SJSA1 (cell line): ENCODE measurements at regions not wholly inside any gene's neighbourhood (a gene's known extent, or its start where the extent isn't known, plus 50 kb on each side); places are given as distances from the start of the nearest gene placed in this dataset.

Source experiments
- DNase-seq, 2 experiments: peaks; one replicate each; pipeline ENCODE4 v3.0.0-alpha.2; 2015 to 2020; ENCODE audit warnings: low spot score in 2 of 2, low read depth in 1 of 2
- H3K27ac ChIP-seq: fragments of 250-450 bp; sonication (Bioruptor Pico); 2 replicates; pipeline ENCODE4 v1.5.1; 2020; ENCODE audit warnings: mild to moderate bottlenecking, moderate library complexity
- H3K27me3 ChIP-seq: fragments of 250-450 bp; sonication (Bioruptor Pico); replicated peaks from 2 replicates; pipeline ENCODE4 v1.5.1; 2020; ENCODE audit warnings: mild to moderate bottlenecking, moderate library complexity
- H3K36me3 ChIP-seq: fragments of 250-450 bp; sonication (Bioruptor Pico); 2 replicates; pipeline ENCODE4 v1.5.1; 2020; ENCODE audit warnings: mild to moderate bottlenecking
- H3K4me1 ChIP-seq: fragments of 250-450 bp; sonication (Bioruptor Pico); replicated peaks from 2 replicates; pipeline ENCODE4 v1.6.1; 2021; ENCODE audit warnings: mild to moderate bottlenecking
- H3K4me3 ChIP-seq: fragments of 250-450 bp; sonication (Bioruptor Pico); 2 replicates; pipeline ENCODE4 v1.5.1; 2020; ENCODE audit warnings: mild to moderate bottlenecking
- H3K9me3 ChIP-seq: fragments of 250-450 bp; sonication (Bioruptor Pico); replicated peaks from 2 replicates; pipeline ENCODE4 v1.5.1; 2020; ENCODE audit warnings: mild to moderate bottlenecking

DNA sequence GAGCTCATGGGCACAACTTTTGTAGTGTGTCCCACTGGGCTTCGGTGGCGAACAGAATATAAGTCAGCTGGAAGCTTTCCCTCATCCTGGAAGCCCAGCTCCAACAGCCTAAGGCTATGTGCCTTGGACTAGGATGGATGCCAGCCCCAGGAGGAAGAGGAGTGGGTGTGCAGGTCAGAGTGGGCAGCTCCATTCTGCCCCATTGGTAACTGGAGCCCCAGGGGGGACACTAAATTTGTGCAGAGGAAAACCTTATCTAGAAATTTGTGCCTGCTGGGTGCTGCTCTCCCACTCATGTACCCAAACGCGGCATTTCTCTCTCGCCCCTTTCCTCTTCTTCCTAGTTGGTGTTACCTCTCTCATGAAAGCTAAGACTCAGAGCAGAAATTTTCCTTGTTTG lies 253.9 kb upstream of the MAN1A1 start:
- H3K27ac ChIP-seq: no peak overlapping the region

DNA sequence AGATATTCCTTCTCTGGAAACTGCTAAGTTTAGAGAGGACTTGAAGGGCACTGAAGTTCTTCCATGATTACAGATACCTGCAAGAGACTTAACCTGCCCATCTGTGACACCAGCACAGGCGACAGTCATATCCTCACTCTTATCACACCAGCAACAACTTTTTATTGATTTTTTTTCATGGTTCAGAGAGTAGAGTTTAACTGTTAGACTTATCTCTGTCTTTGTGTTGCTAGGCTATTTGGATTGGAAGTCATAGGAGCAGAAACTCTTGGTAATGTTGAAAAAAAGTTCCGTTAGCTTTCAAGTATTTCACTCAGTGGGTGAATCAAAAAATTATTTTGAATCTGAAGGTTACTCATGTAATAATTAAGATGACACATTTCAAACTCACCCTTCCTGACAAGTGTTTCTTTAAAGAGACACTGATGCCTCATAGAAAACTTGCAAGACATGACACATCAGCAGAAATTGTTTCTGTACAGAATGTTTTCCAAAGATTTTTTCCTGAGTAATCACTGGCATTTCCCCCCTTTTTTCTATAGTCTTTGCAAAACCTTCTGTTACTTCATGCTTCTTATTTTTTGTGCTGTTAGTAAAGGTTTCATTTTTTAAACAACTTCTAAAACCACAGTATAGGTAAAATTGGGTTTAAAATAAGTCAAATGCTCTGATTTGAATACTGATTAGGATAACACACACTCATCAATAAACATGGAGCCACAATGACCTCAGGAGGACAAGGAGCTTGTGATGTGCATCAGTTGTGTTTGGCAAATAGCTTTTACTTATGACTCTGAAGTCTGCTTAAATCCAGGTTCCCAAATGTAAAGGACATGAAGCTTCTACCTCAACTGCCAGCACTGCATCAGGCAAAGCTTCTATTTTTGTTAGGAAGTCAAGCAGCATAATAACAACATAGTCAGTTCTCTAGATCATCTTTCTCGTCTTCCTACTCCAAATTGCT lies 252.9 kb upstream of the MAN1A1 start:
- H3K27ac ChIP-seq: peak overlapping the region; percentile 50
- no peaks in the 10 kb centered on the region for H3K36me3 ChIP-seq
- H3K9me3 ChIP-seq: no peaks in the 10 kb centered on the region; the same call in 1 of the 2 replicates
- H3K4me1 ChIP-seq: peaks cover 12% of the 10 kb centered on the region
- H3K4me3 ChIP-seq: no peak overlapping the region
- DNase-seq: peak in 1 of 2 experiments; percentile 4
- H3K27me3 ChIP-seq: no peaks in the 10 kb centered on the region

More for the DNA sequence above, 253.9 kb upstream of the MAN1A1 start:
- no peaks in the 10 kb centered on the region for H3K27me3 ChIP-seq
- no peak overlapping the region for H3K4me3 ChIP-seq
- H3K36me3 ChIP-seq: no peaks in the 10 kb centered on the region
- DNase-seq: no peak
- peaks cover 12% of the 10 kb centered on the region for H3K4me1 ChIP-seq
- no peaks in the 10 kb centered on the region; the same call in 1 of the 2 replicates for H3K9me3 ChIP-seq

DNA sequence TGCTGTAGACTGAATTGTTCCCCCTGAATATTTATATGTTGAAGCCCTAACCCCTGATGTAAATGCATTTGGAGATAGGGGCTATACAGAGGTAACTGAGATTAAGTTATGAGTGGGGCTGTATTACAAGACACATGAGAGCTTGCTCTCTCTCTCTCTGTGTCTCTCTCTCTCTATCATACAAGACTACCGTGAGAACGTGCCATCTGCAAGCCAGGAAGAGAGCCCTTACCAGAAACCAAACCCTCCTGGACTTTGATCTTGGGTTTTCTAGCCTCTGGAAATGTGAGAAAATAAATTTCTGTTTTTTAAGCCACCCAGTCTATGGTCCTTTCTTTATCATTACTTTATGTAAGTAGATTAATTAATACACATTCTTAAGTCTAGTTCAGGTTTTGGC lies 249.3 kb upstream of the MAN1A1 start:
- Histone ChIP-seq H3K9me3 (no peaks in the 10 kb centered on the region), H3K4me1 (peaks cover 12% of the 10 kb centered on the region), H3K27me3 (no peaks in the 10 kb centered on the region), H3K36me3 (no peaks in the 10 kb centered on the region), H3K4me3 (no peak overlapping the region), H3K27ac (no peak overlapping the region)
- DNase-seq: no peak

DNA sequence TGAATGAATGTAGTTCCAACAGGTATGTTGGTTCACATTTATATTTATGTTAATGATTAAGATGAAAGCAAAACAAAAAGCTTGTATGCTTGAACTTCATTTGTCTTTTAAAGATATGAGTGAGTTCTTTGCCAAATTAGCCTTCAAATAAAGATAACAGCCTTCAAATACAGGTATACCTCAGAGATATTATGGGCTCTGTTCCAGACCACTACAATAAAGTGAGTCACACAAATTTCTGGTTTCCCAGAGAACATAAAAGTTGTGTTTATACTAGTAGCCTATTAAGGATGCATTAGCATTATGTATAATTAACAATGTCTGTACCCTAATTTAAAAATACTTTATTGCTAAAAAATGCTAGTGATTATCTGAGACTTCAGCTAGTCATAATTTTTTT lies 245.3 kb upstream of the MAN1A1 start:
- no peaks in the 10 kb centered on the region for H3K27me3 ChIP-seq
- H3K9me3 ChIP-seq: no peaks in the 10 kb centered on the region
- no peaks in the 10 kb centered on the region for H3K36me3 ChIP-seq
- DNase-seq: no peak
- H3K4me1 ChIP-seq: no peaks in the 10 kb centered on the region
- H3K4me3 ChIP-seq: no peak overlapping the region
- H3K27ac ChIP-seq: no peak overlapping the region

DNA sequence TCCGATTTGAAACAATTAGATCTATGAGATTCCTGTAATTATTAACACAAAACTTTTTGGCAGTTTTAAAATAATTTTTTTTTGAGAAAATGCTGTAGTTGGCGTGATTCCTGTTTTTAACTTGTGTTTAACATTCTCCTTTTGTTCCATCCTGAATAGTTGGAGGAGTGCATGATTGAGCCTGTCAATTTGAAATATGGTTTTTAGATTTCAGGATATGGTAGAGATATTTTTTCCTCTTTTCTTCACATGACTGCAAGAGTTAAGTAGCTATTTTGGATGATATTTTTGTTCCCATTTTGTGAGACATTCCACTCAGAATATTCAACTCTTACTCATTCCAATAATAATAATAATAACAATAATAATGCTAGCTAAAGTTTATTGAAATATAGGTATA lies 241.7 kb upstream of the MAN1A1 start:
- no peak overlapping the region for H3K27ac ChIP-seq
- H3K4me3 ChIP-seq: no peak overlapping the region
- H3K27me3 ChIP-seq: no peaks in the 10 kb centered on the region
- H3K9me3 ChIP-seq: no peaks in the 10 kb centered on the region
- no peaks in the 10 kb centered on the region for H3K36me3 ChIP-seq
- no peak for DNase-seq
- no peaks in the 10 kb centered on the region for H3K4me1 ChIP-seq

DNA sequence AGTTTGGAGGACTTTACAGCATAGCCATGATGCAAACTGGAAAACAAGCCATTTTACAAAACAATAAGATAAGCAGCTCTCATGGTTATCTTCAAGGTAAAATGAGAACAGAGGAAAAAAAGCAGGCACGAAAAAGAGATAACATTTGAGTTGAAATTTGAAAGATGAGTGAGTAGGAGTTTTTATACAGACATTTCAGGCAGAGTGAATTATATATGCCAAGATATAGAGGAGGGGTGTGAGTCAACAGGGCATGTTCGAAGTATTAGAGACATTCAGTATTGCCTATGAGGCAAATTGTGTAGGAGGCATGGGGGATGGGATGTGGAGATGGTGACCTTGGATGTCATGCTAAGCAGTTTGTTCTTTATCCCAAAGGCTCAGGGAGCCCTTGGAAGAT lies 240.5 kb upstream of the MAN1A1 start:
- H3K27ac ChIP-seq: no peak overlapping the region
- no peaks in the 10 kb centered on the region for H3K4me1 ChIP-seq
- H3K36me3 ChIP-seq: no peaks in the 10 kb centered on the region
- H3K4me3 ChIP-seq: no peak overlapping the region
- H3K9me3 ChIP-seq: no peaks in the 10 kb centered on the region
- DNase-seq: no peak
- no peaks in the 10 kb centered on the region for H3K27me3 ChIP-seq

DNA sequence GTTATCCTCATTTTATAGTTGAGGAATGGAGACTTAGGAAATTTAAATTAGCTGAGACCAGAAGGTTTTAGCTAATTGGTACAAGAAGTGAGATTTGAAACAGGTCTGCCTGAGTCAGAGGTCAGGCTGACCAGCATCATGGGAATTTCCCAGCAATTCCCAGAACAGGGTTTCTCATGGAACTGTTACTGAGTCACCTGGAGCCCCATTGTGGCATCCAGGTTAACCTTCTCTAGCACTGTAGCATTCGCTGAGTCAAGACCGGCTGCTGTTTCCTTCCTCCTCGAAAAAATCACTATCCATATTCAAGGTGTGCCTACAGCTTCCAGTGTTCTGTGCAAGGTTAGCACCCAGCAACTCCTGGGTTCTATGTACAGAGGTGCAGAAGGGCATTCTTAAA lies 238.0 kb upstream of the MAN1A1 start:
- Histone ChIP-seq H3K4me3 (no peak overlapping the region), H3K27ac (no peak overlapping the region), H3K4me1 (no peaks in the 10 kb centered on the region), H3K36me3 (no peaks in the 10 kb centered on the region), H3K27me3 (no peaks in the 10 kb centered on the region), H3K9me3 (no peaks in the 10 kb centered on the region)
- DNase-seq: no peak

DNA sequence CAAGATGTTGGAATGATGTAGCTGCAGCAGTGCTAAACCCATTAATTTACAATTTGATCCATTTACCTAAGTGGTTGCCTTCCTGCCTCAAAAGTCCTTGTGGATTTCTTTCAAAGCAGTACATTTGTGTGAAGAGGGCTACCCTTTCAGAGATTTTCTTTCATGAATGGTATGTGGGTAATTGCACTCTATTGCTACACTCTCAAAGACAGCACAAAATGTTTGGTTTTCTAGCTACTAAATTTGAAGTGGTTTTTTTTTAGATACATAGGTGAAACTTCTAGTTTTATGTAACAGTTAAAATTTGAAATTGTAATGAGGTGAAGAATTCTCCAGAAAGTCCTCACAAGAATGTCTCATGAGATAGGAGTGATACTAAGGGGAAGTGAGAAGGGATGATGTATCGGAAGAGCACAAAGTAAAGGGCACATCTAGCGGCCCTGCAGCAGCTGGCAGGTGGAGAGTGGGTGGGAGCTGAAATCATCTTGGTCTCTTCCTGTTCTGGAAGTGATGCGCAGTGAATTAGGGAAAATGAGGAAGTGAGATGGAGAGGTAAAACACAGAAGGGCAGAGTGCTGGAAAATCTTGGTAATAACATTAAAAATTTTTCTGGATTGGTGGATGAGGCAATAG lies 236.8 kb upstream of the MAN1A1 start:
- no peak for DNase-seq
- Histone ChIP-seq H3K4me1 (no peaks in the 10 kb centered on the region), H3K27ac (no peak overlapping the region), H3K9me3 (no peaks in the 10 kb centered on the region), H3K36me3 (no peaks in the 10 kb centered on the region), H3K27me3 (no peaks in the 10 kb centered on the region), H3K4me3 (no peak overlapping the region)

DNA sequence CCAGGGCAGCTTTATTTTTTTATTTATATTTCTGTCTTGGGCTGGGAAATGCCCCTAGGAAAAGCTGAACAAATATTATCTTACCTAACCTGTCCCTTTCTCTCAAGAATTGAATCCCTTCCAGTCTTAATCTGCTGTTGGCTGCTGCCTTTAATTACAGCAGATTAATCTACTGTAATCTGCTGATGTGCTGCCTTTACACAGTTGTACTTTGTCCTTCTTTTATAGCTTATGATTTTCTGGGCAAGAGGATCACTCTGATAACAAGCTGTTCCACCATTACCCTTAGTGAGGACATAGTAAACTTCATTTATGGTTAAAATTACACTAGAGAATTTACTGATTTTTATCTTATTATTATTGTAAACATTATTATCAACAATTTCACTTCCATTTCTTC lies 234.5 kb upstream of the MAN1A1 start:
- no peak for DNase-seq
- no peaks in the 10 kb centered on the region for H3K4me1 ChIP-seq
- H3K27me3 ChIP-seq: no peaks in the 10 kb centered on the region
- H3K36me3 ChIP-seq: no peaks in the 10 kb centered on the region
- H3K9me3 ChIP-seq: 0 out of 2 replicates have a peak, but pooled peaks cover 3% of the 10 kb centered on the region
- H3K27ac ChIP-seq: no peak overlapping the region
- H3K4me3 ChIP-seq: no peak overlapping the region

DNA sequence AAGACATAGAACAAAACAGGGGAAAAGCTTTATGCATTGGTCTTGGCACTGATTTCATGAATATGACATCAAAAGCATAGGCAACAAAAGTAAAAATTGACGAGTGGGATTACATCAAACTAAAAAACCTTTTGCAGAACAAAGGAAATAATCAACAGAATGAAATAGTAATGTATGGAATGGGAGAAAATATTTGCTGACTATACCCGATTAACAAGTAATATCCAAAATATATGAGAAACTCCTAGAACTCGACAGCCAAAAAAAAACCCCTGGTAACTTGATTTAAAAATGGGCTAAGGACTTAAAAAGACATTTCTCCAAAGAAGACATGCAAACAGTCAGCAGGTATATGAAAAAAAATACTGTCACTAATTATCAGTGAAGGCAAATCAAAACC lies 231.7 kb upstream of the MAN1A1 start:
- no peaks in the 10 kb centered on the region for H3K4me1 ChIP-seq
- H3K36me3 ChIP-seq: no peaks in the 10 kb centered on the region
- no peak for DNase-seq
- H3K9me3 ChIP-seq: 0 out of 2 replicates have a peak, but pooled peaks cover 3% of the 10 kb centered on the region
- no peak overlapping the region for H3K27ac ChIP-seq
- H3K4me3 ChIP-seq: no peak overlapping the region
- no peaks in the 10 kb centered on the region for H3K27me3 ChIP-seq

DNA sequence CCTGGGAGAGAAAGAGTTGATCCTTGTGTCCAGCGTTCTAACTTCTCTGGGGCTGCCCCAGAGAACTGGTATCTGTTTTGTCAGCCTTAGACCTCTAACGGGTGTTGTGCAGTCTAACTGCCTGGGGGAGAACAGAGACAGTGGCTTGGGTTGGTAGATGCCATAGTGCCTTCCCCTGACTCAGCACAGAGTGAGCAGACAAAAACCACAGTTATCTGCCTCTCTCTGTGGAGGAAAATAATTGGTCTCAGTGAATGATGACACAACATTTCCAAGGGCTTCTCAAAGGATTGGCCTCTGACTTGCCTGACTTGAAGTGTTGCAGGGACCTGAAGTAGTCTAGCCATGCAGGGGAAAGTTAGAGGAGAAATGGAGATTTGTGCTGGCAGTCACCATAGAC lies 226.2 kb upstream of the MAN1A1 start:
- no peak overlapping the region for H3K4me3 ChIP-seq
- DNase-seq: no peak
- no peak overlapping the region for H3K27ac ChIP-seq

DNA sequence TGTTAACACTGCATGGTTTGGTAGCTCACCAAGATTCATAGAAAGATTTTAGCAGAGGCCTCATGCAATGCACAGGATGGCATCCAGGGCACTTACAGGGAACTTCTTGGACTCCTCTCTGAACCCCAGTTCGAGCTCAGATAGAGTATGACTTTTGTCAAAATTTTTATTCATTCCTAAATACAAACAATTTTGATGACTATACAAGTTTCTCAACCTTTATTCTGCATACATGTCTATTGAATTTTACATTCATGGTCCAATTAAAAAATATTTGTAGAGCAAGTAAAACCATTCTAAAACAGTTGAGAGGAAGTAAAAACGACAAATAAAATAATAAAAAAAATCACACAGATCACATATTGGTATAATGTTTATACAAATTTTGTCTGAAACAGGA lies 219.0 kb upstream of the MAN1A1 start:
- H3K27me3 ChIP-seq: no peaks in the 10 kb centered on the region
- no peaks in the 10 kb centered on the region for H3K9me3 ChIP-seq
- no peak for DNase-seq
- no peak overlapping the region for H3K4me3 ChIP-seq
- no peak overlapping the region for H3K27ac ChIP-seq
- no peaks in the 10 kb centered on the region for H3K36me3 ChIP-seq
- H3K4me1 ChIP-seq: no peaks in the 10 kb centered on the region

More for the DNA sequence above, 226.2 kb upstream of the MAN1A1 start:
- Histone ChIP-seq H3K27me3 (no peaks in the 10 kb centered on the region), H3K36me3 (no peaks in the 10 kb centered on the region), H3K9me3 (0 out of 2 replicates have a peak, but pooled peaks cover 3% of the 10 kb centered on the region), H3K4me1 (no peaks in the 10 kb centered on the region)

DNA sequence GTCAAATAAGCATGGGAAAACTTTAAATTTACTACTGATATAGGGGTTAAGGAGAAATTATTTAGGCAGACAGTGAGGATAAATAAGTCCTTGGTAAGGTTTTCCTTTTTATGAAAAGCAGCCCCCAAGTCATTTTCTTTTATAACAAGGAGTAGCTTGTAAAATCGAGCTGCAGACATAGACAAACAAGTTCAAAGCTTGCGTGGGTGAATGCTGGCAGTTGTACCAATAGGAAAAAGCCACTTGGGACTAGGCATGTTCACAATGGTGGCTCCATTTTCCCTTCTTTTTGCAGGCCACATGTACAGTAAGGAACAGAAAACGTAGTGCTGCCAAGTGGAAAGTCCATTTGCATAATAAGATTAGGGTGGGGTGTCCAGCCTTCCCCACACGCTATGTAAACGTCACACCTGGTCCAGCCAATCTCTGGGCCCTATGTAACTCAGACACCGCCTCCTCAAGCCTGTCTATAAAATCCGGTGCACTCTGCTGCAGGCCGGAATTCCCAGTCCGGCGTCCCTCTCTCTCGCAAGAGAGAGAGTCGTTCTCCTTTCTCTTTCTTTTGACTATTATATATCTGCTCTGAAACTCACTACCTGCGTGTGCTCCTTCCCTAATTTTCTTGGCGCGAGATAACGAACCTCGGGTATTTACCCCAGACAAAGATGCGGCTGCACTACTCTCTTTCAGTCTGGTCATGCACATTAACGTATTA lies 217.1 kb upstream of the MAN1A1 start:
- H3K9me3 ChIP-seq: no peaks in the 10 kb centered on the region
- no peak overlapping the region for H3K27ac ChIP-seq
- no peaks in the 10 kb centered on the region for H3K27me3 ChIP-seq
- DNase-seq: no peak
- H3K36me3 ChIP-seq: no peaks in the 10 kb centered on the region
- no peaks in the 10 kb centered on the region for H3K4me1 ChIP-seq
- H3K4me3 ChIP-seq: no peak overlapping the region

DNA sequence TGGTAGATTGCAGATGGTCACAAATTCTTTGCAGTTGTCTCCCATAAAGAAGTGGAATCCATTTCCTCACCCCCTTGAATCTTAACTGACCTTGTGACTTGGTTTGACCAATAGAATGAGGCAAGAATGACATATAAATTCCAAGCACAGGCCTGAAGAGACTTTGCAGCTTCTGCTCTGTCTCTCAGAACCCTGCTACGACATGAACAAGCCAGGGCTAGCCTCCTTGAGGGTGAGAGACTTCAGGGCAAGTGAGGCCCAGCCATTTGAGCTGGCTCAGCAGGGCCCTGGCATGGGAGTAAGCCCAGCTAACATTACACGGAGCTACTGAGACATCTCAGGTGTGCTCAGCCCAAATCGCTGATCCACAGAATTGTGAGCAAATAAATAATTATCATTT lies 216.3 kb upstream of the MAN1A1 start:
- no peak for DNase-seq
- H3K4me1 ChIP-seq: no peaks in the 10 kb centered on the region
- no peak overlapping the region for H3K27ac ChIP-seq
- H3K9me3 ChIP-seq: no peaks in the 10 kb centered on the region
- H3K4me3 ChIP-seq: no peak overlapping the region
- H3K36me3 ChIP-seq: no peaks in the 10 kb centered on the region
- no peaks in the 10 kb centered on the region for H3K27me3 ChIP-seq
